H7 (cell line): ENCODE measurements at regions not wholly inside any gene's neighbourhood (a gene's known extent, or its start where the extent isn't known, plus 50 kb on each side); places are given as distances from the start of the nearest gene placed in this dataset.

ENCODE experiments used
- DNase-seq: peaks from one replicate; pipeline ENCODE4 v3.0.0; 2012
- H3K27me3 ChIP-seq: 2 replicates; pipeline ENCODE4 v1.6.0; 2011; ENCODE audit warnings: mild to moderate bottlenecking, low read length; ENCODE audit not compliant: control insufficient read depth, insufficient read depth
- H3K36me3 ChIP-seq: replicated peaks from 2 replicates; pipeline ENCODE4 v1.5.1; 2011; ENCODE audit warnings: low read length; ENCODE audit not compliant: control insufficient read depth, insufficient read depth
- H3K4me3 ChIP-seq: 2 replicates; pipeline ENCODE4 v1.5.1; 2011; ENCODE audit warnings: low read depth, mild to moderate bottlenecking, control low read depth, low read length, moderate library complexity; ENCODE audit not compliant: insufficient read depth

- Histone ChIP-seq H3K4me3 (no peak overlapping the region), H3K36me3 (no peaks in the 10 kb centered on the region; the same call in 1 of the 2 replicates), H3K27me3 (no peaks in the 10 kb centered on the region)
- DNase-seq: no peak
Observed at GRCh38 chr13:106129993-106130392, 405.5 kb downstream of the EFNB2 start.

- no peak for DNase-seq
- H3K27me3 ChIP-seq: no peaks in the 10 kb centered on the region
- H3K4me3 ChIP-seq: no peak overlapping the region
- H3K36me3 ChIP-seq: no peaks in the 10 kb centered on the region; the same call in 1 of the 2 replicates
Observed at GRCh38 chr13:106129273-106129672, 406.2 kb downstream of the EFNB2 start.

GRCh38 chr13:106122234-106122633 lies 413.2 kb downstream of the EFNB2 start:
- H3K36me3 ChIP-seq: no peaks in the 10 kb centered on the region
- no peak for DNase-seq

GRCh38 chr13:106121173-106121754 lies 414.2 kb downstream of the EFNB2 start:
- H3K4me3 ChIP-seq: no peak overlapping the region
- no peak for DNase-seq
- no peaks in the 10 kb centered on the region for H3K27me3 ChIP-seq
- H3K36me3 ChIP-seq: no peaks in the 10 kb centered on the region

More at GRCh38 chr13:106122234-106122633, 413.2 kb downstream of the EFNB2 start:
- Histone ChIP-seq H3K27me3 (no peaks in the 10 kb centered on the region), H3K4me3 (no peak overlapping the region)

GRCh38 chr13:106118996-106119395 lies 416.5 kb downstream of the EFNB2 start:
- Histone ChIP-seq H3K27me3 (no peaks in the 10 kb centered on the region), H3K4me3 (no peak overlapping the region), H3K36me3 (no peaks in the 10 kb centered on the region)
- DNase-seq: no peak

GRCh38 chr13:106118050-106118449 lies 417.4 kb downstream of the EFNB2 start:
- DNase-seq: no peak
- Histone ChIP-seq H3K27me3 (no peaks in the 10 kb centered on the region), H3K4me3 (no peak overlapping the region), H3K36me3 (no peaks in the 10 kb centered on the region)

- Histone ChIP-seq H3K36me3 (no peaks in the 10 kb centered on the region), H3K4me3 (no peak overlapping the region), H3K27me3 (no peaks in the 10 kb centered on the region)
- no peak for DNase-seq
Observed at GRCh38 chr13:106117640-106118039, 417.8 kb downstream of the EFNB2 start.

GRCh38 chr13:106117035-106117434 lies 418.4 kb downstream of the EFNB2 start:
- H3K27me3 ChIP-seq: no peaks in the 10 kb centered on the region
- no peak overlapping the region for H3K4me3 ChIP-seq
- DNase-seq: no peak
- H3K36me3 ChIP-seq: no peaks in the 10 kb centered on the region

GRCh38 chr13:106115081-106115480 lies 420.4 kb downstream of the EFNB2 start:
- Histone ChIP-seq H3K27me3 (no peaks in the 10 kb centered on the region), H3K36me3 (no peaks in the 10 kb centered on the region), H3K4me3 (no peak overlapping the region)
- no peak for DNase-seq

- Histone ChIP-seq H3K36me3 (no peaks in the 10 kb centered on the region), H3K4me3 (no peak overlapping the region), H3K27me3 (no peaks in the 10 kb centered on the region)
- DNase-seq: no peak
Observed at GRCh38 chr13:106113796-106114195, 421.7 kb downstream of the EFNB2 start.

- no peaks in the 10 kb centered on the region for H3K27me3 ChIP-seq
- H3K36me3 ChIP-seq: no peaks in the 10 kb centered on the region
- no peak for DNase-seq
- no peak overlapping the region for H3K4me3 ChIP-seq
Observed at GRCh38 chr13:106112191-106112590, 423.3 kb downstream of the EFNB2 start.

GRCh38 chr13:106110241-106110855 lies 425.1 kb downstream of the EFNB2 start:
- DNase-seq: no peak
- Histone ChIP-seq H3K27me3 (no peaks in the 10 kb centered on the region), H3K36me3 (no peaks in the 10 kb centered on the region), H3K4me3 (no peak overlapping the region)

- no peaks in the 10 kb centered on the region for H3K27me3 ChIP-seq
- no peak for DNase-seq
- no peaks in the 10 kb centered on the region for H3K36me3 ChIP-seq
- no peak overlapping the region for H3K4me3 ChIP-seq
Observed at GRCh38 chr13:106109391-106109791, 426.1 kb downstream of the EFNB2 start.

- Histone ChIP-seq H3K4me3 (no peak overlapping the region), H3K36me3 (no peaks in the 10 kb centered on the region), H3K27me3 (no peaks in the 10 kb centered on the region)
- no peak for DNase-seq
Observed at GRCh38 chr13:106108346-106108745, 427.1 kb downstream of the EFNB2 start.

- no peaks in the 10 kb centered on the region for H3K27me3 ChIP-seq
- H3K4me3 ChIP-seq: no peak overlapping the region
- DNase-seq: no peak
- no peaks in the 10 kb centered on the region for H3K36me3 ChIP-seq
Observed at GRCh38 chr13:106107061-106107460, 428.4 kb downstream of the EFNB2 start.
